ENCODE measurements at regions not wholly inside any gene's neighbourhood (a gene's known extent, or its start where the extent isn't known, plus 50 kb on each side); places are given as distances from the start of the nearest gene placed in this dataset.

DNA sequence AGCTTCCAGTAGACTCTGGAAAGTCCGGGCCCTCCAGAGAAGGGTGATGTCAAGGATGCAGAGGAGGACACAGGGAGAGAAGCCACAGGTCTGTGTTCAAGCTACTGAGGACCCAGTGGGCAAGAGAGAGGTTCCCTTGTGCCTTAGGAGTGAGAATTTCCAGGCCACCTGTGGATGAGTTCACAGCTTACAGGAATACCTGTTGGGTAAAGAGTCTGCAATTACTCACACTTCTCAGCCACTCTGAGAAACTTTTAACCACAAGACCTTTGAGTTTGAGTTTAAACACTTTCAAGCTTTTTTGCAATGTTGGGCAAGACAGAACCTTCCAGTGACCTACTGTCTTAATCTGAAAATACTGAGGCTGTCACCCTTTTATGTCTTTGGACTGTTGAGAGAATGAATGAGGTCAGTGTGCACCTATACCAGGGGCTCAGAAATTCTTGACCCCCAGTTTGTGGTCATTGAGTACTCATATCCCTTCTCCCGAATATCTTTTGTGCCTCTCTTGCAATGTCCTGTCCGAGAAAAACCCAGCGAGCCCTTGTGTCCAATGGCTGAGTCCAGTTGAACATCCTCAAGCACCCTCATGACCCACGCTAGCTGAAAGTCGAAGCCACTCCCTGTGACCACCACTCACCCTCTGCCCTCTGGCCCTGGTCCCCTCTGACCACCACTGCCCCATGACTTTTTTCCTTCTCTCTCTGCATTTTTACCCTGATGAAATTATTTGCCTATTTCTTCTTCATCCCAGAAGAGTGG is 368.5 kb upstream of the ZNF507 start:
- no peaks in the 10 kb centered on the region for H3K9me3 ChIP-seq
- H3K27me3 ChIP-seq (ENCODE audit: low read depth) = no peaks in the 10 kb centered on the region
- DNase-seq = no peak
- no peak overlapping the region for H3K4me3 ChIP-seq
- intact Hi-C loops (cut with DNase I) = no loop called here
- no peaks in the 10 kb centered on the region for H3K36me3 ChIP-seq
- ATAC-seq = no peak
- H3K27ac ChIP-seq = no peak overlapping the region
- no peaks in the 10 kb centered on the region for H3K4me1 ChIP-seq
- TF ChIP-seq, protein P1, sequence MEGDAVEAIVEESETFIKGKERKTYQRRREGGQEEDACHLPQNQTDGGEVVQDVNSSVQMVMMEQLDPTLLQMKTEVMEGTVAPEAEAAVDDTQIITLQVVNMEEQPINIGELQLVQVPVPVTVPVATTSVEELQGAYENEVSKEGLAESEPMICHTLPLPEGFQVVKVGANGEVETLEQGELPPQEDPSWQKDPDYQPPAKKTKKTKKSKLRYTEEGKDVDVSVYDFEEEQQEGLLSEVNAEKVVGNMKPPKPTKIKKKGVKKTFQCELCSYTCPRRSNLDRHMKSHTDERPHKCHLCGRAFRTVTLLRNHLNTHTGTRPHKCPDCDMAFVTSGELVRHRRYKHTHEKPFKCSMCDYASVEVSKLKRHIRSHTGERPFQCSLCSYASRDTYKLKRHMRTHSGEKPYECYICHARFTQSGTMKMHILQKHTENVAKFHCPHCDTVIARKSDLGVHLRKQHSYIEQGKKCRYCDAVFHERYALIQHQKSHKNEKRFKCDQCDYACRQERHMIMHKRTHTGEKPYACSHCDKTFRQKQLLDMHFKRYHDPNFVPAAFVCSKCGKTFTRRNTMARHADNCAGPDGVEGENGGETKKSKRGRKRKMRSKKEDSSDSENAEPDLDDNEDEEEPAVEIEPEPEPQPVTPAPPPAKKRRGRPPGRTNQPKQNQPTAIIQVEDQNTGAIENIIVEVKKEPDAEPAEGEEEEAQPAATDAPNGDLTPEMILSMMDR (IDR thresholded peaks at IDR 0.05) = no peak

DNA sequence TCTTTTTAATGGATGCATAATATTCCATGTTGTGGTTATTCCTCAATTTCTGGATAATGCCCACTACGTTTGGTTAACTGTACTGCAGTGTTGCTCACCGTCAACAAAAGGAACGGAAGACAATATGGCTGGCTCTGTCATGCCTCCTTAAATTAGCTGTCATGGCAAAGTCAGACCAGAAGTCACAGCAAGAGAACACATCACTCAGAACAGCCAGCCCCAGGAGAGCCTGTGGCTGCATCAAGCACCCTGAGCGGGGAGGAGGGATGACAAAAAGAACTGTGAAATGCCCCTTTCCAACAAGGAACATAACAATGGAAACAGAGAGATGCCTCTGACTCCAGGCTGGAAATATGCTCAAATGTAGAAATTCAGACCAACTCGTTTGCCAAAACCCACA is 366.0 kb upstream of the ZNF507 start:
- Histone ChIP-seq H3K4me1 (no peaks in the 10 kb centered on the region), H3K9me3 (no peaks in the 10 kb centered on the region), H3K27ac (no peak overlapping the region), H3K4me3 (no peak overlapping the region), H3K36me3 (no peaks in the 10 kb centered on the region), H3K27me3 (ENCODE audit: low read depth) (no peaks in the 10 kb centered on the region)
- TF ChIP-seq, protein P1 (IDR thresholded peaks at IDR 0.05) = no peak
- ATAC-seq = no peak
- DNase-seq = no peak
- intact Hi-C loops (cut with DNase I) = no loop called here

DNA sequence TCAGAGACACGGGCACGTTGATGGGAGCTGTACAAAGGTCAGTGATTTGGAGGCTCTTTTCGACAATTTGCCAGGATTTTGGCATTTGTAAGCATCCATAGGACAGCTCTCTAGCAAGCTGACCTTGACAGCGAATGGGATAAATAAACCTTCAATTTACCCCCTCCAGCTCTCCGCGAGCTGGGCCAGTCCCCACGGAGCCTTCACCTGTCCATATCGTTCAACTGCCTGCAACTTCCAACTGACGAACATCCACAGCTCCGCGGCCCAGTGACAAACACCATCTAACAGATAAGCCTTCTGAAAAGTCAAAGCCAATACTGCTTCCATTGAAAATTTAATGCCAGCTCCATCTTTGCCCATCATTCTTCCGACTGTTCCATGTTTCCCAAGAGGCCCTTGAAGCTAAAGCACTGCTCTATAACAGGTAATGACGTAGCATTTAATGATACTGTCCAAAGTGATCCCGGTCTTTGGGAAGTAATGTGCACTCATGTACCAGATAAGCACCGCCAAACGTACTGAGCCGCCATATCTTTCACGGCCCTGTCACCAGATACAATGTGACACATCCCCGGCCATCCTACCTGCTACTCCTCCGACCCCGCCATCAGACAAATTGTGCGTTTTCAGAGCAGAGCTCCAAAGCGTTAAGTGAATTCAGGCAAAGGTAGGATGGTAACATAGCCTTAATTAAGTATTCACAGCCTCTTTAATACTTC is 365.3 kb upstream of the ZNF507 start:
- TF ChIP-seq, protein P1 (IDR thresholded peaks at IDR 0.05) = no peak
- Histone ChIP-seq H3K36me3 (no peaks in the 10 kb centered on the region), H3K27ac (no peak overlapping the region), H3K4me3 (no peak overlapping the region), H3K4me1 (no peaks in the 10 kb centered on the region), H3K9me3 (no peaks in the 10 kb centered on the region), H3K27me3 (ENCODE audit: low read depth) (no peaks in the 10 kb centered on the region)
- intact Hi-C loops (cut with DNase I) = no loop called here
- DNase-seq (no peak), ATAC-seq (no peak)

DNA sequence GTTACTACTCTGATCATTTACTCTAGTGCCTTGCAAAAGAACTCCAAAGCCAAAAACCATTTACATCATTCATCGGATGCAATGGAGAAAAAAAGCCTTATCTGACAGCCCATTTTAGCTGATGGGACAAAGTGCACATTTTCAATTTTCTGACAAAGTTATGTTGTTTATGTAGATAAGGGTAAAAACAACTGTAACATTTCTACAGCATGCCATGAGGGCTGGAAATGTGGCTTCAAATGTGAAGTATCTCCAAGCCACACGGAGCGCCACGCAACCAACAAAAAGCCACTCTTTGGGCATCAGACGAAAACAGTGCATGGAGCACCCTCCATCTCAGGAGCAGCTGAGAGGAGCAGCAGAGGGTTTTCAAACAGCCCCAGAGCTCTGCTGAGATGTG is 364.6 kb upstream of the ZNF507 start:
- Histone ChIP-seq H3K27ac (no peak overlapping the region), H3K36me3 (no peaks in the 10 kb centered on the region), H3K9me3 (no peaks in the 10 kb centered on the region), H3K4me3 (no peak overlapping the region), H3K4me1 (no peaks in the 10 kb centered on the region), H3K27me3 (ENCODE audit: low read depth) (no peaks in the 10 kb centered on the region)
- TF ChIP-seq, protein P1 (IDR thresholded peaks at IDR 0.05) = no peak
- no peak for ATAC-seq
- DNase-seq = no peak
- intact Hi-C loops (cut with DNase I) = no loop called here

DNA sequence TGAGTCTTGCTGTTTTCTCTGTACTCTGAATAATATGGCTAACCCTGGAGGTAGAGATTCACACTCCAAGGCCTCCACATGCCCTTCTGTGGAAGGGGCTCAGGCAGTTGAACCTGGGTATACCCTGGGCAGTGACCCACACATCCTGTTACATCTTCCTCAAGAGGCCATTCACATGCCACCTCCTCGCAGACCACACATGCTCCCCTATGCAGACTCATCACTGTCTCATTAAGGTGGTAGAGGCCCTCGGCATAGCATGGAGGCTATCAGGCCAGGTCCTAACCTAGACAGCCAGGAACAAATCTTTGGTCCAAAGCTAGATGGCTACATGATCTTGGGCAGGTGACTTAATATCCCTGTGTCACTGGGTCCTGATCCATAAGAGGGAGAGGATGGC is 363.9 kb upstream of the ZNF507 start:
- ATAC-seq = no peak

More for the DNA sequence above, 363.9 kb upstream of the ZNF507 start:
- Histone ChIP-seq H3K4me3 (no peak overlapping the region), H3K27me3 (ENCODE audit: low read depth) (no peaks in the 10 kb centered on the region), H3K4me1 (no peaks in the 10 kb centered on the region), H3K9me3 (no peaks in the 10 kb centered on the region), H3K36me3 (no peaks in the 10 kb centered on the region), H3K27ac (no peak overlapping the region)
- intact Hi-C loops (cut with DNase I) = no loop called here
- TF ChIP-seq, protein P1 (IDR thresholded peaks at IDR 0.05) = no peak
- DNase-seq = no peak

Data from lower lobe of right lung (tissue), 2 donors.